Choroid plexus epithelial cell (primary cell): ENCODE measurements at regions not wholly inside any gene's neighbourhood (a gene's known extent, or its start where the extent isn't known, plus 50 kb on each side); places are given as distances from the start of the nearest gene placed in this dataset.
A peak's percentile ranks its signal among the peaks of the same experiment; 100 is the strongest.

Experiments used
- DNase-seq: peaks from one replicate; pipeline ENCODE4 v3.0.0-alpha.2; 2010; ENCODE audit warnings: low read depth
- H3K4me3 ChIP-seq: 2 replicates; pipeline ENCODE4 v1.5.1; 2011; ENCODE audit warnings: low read depth, mild to moderate bottlenecking, control low read depth, low read length, moderate library complexity
- CTCF ChIP-seq: conservative IDR thresholded peaks from 2 replicates; pipeline ENCODE4 v1.5.1; 2011; ENCODE audit warnings: low read depth, mild to moderate bottlenecking, control low read depth, inconsistent platforms, low read length, moderate library complexity

- no peak overlapping the region for H3K4me3 ChIP-seq
- TF ChIP-seq CTCF, result no peak
- no peak for DNase-seq
These were observed 226.9 kb downstream of the CD83 start for GRCh38 chr6:14344486-14344885.

GRCh38 chr6:14348389-14348788 is 230.8 kb downstream of the CD83 start:
- H3K4me3 ChIP-seq, result no peak overlapping the region
- DNase-seq, result no peak
- no peak for TF ChIP-seq CTCF

GRCh38 chr6:14349507-14349906 is 231.9 kb downstream of the CD83 start:
- no peak for TF ChIP-seq CTCF
- no peak overlapping the region for H3K4me3 ChIP-seq
- no peak for DNase-seq

- H3K4me3 ChIP-seq, result no peak overlapping the region
- no peak for DNase-seq
- TF ChIP-seq CTCF, result no peak
These were observed 232.6 kb downstream of the CD83 start for GRCh38 chr6:14350210-14350609.

DNA sequence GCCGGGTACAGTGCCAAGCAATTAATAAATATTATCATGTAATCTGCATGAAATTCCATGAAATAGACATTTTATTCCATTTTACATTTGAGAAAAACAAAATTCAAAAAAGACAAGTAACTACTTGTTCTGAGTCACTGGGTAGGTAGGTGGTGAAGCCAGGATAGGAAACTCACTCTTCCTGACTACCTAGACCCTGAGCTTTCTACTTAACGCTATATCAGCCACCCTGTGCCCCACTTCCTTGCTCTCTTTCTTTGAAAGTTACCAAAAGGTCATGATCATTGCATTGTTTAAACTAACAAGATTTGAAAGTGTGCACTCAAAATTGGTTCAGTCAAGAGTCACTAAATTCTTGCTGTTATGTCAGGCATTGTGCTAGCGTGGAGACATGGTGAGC is 235.7 kb downstream of the CD83 start:
- H3K4me3 ChIP-seq, result no peak overlapping the region
- no peak for DNase-seq
- no peak for TF ChIP-seq CTCF

DNA sequence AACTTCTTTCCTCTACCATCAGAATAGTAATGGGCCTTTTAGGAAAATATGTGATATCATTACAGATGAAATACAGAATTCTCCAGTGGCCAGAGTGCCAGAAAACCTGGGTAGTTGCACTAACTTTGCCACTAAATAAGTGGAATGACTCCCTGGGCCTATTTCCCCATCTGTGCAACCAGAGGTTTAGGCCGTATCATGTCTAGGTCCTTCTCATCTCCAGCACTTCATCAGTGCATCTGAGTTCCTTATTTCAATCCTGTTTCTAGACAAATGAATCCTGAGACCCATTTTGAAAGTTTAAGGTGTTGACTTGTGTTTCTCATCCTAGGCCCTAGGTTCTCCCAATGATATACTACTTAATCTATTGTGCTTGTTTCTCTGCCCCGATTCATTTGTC is 236.2 kb downstream of the CD83 start:
- DNase-seq, result no peak
- TF ChIP-seq CTCF, result no peak
- no peak overlapping the region for H3K4me3 ChIP-seq

GRCh38 chr6:14354919-14355572 is 237.5 kb downstream of the CD83 start:
- no peak for TF ChIP-seq CTCF
- H3K4me3 ChIP-seq, result no peak overlapping the region
- peak; percentile 84 for DNase-seq
